Hematopoietic multipotent progenitor cell treated with erythropoietin and hydrocortisone succinate and interleukin-3 and kit ligand, for 6 days (in vitro differentiated cells): ENCODE measurements at regions not wholly inside any gene's neighbourhood (a gene's known extent, or its start where the extent isn't known, plus 50 kb on each side); places are given as distances from the start of the nearest gene placed in this dataset.
"Not testable (repeated sequence)": the region's sequence is repeated elsewhere in the genome, so short reads cannot be mapped to it uniquely, and the experiment has no call there.

Source experiments
- DNase-seq: peaks from one replicate; pipeline ENCODE4 v3.0.0-alpha.2; 2015

DNA sequence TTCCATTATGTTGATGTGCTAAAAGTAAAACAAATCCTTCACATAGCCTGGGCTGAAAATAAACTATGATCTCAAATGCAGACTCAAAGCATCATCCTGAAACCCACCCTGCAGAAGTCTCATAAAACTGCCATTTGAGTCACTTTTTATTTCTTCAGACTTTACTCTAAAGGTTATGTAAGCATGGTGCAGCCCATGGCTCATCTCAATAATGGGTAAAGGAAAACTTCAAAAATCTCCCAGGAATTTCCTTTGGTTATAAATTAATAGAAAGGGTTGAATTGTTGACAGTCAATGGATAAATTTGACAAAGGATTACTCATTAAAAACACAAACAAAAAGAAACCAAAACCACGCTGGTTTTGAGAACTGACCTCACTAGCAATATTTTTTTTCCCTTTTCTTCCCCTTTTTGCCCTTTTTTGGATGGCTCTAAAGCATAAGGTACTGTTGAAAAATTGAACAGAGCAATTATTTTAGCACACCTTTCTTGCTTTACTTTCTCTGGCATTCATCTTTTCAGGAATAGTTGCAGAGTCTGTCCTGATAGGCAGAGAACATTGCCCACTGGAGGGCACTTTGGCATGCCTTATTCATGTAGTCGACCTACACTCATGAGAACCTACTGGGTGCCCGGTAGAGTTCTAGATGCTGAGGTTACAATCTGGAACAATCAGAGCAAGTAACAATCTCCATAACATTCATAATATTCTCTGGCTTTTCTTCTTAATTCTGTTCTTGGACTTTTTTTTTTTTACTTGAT is 191.4 kb downstream of the TMEM167A start:
- no peak for DNase-seq

DNA sequence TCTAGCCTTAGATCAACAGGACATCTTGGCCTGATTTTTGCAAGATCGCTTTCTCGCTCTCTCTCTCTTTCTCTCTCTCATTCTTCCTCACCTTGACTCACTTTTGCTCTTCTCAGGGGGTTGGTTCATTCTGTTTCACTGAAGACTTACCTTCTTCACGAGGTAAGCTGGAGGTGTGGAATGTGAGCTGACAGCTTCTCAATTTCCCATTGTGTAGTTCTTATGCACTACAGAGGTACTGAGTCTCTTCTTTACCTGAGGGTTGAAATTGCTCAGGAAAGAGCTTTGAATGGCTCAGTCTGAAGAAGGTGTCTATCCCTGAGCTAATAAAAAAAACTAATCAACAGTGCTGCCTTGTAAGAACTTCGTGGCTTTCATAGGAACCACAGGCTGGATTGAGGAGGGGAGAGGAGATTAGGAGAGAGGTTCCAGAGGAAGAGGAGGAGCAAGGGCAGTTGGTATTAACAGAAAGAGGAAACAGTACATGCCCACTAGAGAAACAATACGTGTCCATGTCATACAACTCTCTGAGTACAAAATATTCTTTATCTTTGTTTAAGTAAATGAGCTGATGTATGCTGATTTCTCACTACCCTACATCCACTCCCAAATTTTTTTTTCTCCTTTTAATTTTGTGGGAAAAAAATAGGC is 192.2 kb downstream of the TMEM167A start:
- no peak for DNase-seq

DNA sequence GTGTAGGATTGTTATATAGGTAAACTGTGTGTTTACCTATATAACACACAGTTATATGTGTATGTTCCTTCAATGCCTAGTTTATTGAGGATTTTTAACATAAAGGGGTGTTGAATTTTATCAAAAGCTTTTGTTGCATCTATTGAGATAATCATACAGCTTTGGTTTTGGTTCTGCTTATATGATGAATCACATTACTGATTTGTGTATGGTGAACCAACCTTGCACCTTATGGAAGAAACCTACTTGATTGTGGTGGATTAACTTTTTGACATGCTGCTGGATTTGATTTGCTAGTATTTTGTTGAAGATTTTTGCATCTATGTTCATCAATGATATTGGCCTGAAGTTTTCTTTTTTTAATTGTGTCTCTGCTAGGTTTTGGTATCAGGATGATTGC is 194.9 kb downstream of the TMEM167A start:
- no peak for DNase-seq

DNA sequence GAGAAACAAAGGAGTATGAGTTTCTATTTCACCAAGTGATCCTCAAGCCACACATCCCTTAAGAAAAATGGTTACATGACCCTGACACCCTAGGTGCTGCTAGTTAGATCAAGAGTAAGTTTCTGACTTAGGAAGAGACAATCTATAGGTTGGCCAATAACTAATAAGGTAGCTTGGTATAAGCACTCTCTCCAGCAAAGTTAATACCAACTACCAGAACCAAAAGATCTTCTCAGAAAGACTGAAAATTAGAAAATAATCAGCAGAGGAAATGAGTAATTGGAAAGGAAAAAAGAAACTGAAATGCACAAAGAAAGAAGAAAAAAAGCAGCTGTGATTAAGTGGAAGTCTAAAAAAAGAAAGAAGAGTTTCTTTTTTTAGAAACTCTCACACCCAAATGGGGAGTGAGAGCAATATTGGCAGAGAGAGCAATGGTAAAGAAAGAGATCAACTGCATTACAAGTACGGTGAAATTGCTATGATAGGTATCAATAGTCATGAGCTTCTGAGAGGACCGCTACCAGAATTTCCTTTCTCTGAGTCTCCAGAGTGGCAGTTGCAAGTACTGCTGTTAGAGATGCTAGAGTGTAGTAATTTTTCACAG is 195.5 kb downstream of the TMEM167A start:
- DNase-seq = no peak

DNA sequence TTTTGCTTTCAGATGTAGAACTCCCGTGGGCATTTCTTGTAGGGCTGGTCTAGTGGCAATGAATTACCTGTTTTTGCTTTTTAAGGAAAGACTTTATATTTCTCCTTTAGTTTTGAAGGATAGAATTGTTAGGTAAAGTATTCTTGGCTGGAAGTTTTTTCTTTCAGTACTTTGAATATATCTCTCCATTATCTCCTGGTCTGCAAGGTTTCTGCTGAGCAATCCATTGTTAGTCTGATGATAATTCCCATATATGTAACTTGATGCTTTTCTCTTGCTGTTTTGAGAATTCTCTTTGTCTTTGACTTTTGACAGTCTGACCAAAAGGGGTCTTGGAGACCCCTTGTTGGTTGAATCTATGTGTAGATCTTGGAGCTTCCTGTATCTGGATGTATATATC is 198.1 kb downstream of the TMEM167A start:
- no peak for DNase-seq

DNA sequence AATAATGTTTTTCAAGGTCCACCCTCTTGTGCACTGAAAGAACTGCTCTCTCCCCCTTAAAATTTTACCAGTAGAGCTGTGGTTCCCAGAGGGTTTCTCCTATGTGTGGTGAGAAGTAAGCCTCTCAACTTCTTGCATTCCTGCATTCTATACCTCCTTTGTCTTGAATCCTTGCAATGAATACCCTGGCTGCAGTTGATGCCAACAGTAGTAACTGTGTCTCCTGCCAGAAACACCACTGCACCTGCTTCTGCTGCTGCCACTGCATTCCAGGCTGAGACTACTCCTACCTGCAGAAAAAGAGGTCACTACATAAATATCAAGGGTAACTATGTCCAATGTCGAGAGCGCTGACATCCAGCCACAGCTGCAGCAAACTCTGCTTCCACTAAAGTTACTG is 203.7 kb downstream of the TMEM167A start:
- no peak for DNase-seq

- DNase-seq = not testable (repeated sequence)
Measured at GRCh38 chr5:82872321-82873288, 204.6 kb downstream of the TMEM167A start.

DNA sequence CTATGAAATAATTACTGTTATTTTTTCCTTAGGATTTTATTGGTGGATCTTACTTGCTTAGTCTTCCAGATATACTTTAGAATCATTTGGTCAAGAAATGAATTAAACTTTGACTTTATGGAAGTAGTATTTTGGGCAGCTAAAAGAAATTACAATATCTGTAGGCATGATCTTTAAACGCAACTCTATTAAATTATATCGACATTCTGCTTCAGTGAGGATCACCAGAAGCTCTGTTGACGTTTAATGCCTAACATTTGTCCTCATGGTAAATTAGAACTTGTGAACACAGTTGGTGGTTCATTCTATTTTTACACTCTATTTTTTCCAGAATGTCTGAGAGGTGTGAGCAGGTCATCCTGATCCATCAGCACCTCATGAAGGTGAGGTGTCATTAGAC is 211.6 kb downstream of the TMEM167A start:
- DNase-seq = no peak

GRCh38 chr5:82863266-82863665 is 213.9 kb downstream of the TMEM167A start:
- DNase-seq = no peak

GRCh38 chr5:82862711-82863110 is 214.5 kb downstream of the TMEM167A start:
- DNase-seq = no peak

DNA sequence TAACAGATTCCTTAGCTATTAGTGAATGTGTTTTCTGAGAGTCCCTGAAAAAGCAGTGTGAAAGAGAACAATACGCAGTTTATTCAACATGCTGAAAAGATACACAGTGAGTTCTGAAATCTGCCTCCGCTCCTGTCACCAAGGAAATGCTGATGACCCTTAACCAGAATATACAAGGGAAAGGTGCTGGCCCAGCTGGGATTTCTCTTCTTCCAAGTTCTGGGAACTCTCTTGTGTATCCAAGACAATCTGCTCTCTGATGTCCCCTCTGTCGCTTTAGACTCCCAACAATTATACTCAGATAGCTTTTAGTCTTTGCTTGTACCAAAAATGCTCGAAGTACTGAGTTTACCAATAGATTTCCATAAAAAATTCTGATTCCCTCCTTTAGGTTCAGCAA is 214.9 kb downstream of the TMEM167A start:
- DNase-seq = no peak

DNA sequence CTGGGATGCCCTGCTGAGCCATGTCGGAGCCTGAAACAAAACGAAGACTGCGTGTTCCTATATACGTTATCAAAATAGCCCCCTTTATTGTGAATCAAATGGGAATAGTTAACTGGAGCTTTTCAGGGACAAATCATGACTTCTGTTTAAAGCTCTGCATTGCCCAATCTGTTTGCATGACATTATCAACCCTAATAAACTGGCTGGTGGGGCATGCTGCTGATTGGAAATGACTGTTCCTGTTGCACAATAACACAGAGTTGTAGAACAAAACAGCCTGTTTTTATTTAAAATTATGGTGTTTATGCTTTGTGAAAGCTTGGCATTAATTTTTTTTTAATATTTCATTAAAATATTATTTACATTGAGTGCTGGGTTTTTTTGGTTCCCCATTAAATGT is 215.5 kb downstream of the TMEM167A start:
- no peak for DNase-seq

DNA sequence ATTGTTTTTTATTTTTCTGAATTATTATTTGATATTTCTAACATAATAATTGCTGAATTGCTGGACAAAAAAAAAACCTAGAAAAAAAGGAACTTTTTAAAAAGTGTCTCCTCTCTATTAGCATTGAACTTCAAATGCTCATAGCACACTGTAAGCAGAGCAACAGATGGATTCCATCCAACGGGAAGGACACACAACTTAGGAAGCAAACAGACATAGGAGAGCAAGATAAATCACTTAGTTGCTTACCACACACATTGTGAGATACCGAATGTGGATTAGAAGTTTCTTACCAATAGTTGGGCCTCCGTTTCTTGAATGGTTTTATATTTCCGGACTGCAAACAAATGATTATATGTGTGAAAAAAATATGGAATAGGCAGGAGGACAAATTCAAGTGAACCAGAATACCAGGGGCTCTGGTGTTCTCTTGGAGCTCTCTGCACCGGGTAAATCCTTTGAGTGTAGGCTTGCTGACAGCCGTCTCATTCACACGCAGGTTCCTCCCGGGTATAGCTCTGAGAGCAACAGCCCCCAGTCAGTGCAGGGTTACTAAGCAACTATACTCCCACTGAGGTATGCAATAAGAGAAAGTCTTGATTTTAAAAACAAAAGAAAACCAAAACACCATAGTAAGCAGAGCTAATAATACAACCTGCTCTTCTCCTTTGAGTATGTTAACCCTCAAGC is 217.6 kb downstream of the TMEM167A start:
- no peak for DNase-seq

DNA sequence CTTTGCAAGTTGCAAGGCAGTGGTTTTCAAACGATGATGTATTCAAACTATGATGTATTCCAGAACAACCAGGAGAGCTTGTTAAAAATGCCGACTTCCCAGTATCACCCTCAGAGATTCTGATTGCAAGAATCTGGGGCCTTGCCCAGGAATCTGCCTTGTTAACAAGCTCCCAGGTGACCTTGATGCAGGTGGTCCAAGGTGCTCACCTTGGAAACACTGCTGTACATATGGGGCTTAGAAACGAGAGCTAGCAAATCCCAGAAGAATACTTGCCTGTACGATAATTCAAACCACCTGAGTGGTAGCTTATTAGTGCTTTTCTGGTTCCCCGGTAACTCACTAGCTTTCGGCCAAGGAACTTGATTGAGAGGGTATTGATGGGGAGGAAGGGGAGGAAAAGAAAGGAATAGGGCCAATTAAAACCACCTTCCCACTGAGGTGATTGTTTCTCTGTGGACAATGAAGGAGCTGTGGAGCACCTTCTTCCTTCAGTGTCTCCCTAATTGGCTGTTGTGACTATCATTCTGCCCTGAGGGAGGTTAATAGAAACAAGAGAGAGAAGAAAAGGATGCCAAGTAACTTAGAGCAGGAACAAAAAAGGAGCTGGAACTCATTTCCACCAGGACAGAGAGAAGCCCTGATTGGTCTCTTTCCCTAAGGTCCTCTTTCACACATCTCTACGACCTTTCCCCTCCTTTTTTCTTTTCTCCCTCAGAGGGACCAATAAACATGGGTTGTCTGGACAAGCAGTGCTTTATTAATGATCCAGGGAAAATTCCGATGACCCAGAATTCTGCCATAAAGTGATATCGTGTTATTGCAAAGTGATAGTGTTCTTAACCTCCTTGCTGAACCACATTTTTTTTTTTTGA is 218.8 kb downstream of the TMEM167A start:
- DNase-seq = no peak

DNA sequence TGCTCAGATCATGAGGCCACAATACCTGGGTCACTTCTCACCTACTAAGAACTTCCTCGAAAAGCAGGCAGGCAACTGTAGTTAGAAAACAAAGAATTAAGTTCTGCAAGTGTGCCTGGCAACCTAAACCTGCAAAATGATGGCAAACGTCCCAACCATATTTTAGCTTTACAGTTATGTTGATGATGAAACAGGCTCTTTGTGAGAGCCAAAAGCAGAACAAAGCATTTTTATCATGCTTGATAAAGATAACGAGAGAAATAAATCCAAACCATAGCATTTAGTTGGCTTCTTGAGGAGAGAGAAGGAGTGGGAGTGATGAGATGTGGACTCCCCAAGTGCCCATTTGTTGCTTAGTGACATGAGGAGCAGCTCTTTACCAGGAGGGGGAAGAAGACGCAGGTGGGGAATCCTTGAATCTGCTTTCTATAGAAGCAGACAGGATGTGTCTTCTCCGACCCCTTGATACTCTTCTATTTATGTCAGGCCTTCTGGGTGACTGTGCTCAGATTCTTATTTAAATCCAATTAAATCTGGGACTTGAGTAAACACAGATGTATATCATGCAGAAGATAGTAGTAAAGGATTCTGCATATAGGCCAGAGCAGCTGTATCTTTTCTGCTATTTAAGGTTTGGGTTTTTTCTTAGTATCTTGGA is 221.2 kb downstream of the TMEM167A start:
- DNase-seq = peak; percentile 52

- DNase-seq = peak; percentile 59
Measured at GRCh38 chr5:82854956-82855355, 222.2 kb downstream of the TMEM167A start.

GRCh38 chr5:82851471-82851870 is 225.7 kb downstream of the TMEM167A start:
- no peak for DNase-seq

DNA sequence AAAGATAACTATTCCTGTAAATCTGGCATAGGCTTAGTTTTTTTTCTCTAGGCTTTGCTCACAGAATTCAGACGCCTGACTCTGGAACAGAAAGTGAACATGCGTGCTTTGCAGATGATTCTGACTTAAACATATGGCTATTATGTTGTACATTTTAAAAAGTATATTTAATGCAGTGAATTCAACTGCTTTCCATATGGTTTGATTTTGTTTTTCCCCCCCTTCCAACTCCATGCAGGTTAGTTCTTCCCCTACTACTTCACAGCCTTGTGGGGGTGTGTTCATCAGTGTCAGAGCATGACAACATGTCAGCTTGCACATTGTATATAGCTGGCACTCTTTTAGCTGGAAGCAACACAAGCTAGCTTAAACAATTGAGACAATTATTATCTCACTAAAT is 226.8 kb downstream of the TMEM167A start:
- DNase-seq = no peak

DNA sequence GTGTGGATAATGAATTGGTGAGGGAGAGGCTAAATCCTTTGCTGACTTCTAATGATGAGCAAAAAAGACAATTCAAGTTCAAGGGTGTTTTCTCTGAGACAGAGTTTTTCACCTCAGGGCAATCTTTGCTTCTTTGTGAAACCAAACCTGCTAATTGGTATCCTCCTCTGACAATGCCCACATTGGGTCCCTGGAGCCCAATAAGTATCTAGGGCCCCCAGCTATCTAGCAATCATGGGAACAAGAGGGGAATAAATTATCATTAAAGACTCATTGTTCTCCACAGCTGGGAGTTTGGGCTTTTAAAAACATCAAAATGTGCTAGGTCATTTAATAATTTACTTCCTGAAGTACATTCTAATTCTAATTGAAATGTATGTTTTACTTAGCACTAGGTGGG is 227.3 kb downstream of the TMEM167A start:
- no peak for DNase-seq

- no peak for DNase-seq
Measured at GRCh38 chr5:82847562-82847961, 229.6 kb downstream of the TMEM167A start.

GRCh38 chr5:82839881-82840280 is 237.3 kb downstream of the TMEM167A start:
- no peak for DNase-seq
